Adrenal gland (tissue), 9 donors: ENCODE measurements at regions not wholly inside any gene's neighbourhood (a gene's known extent, or its start where the extent isn't known, plus 50 kb on each side); places are given as distances from the start of the nearest gene placed in this dataset.

Experiments
- DNase-seq, 7 donors: peaks; one replicate each; pipeline ENCODE4 v3.0.0-alpha.2; 2019 to 2020
- H3K27ac ChIP-seq, 5 donors: fragments of 200-600 bp; sonication (generic) in 4 of 5; 1 replicate in 3 of 5; 2 replicates in 2 of 5; pipeline versions ENCODE4 v1.5.1 to v1.8.0; 2016 to 2020; ENCODE audit warnings: mild to moderate bottlenecking in 1 of 5
- H3K27me3 ChIP-seq: fragments of 200-600 bp; 2 replicates; pipeline ENCODE4 v1.8.0; 2021
- H3K36me3 ChIP-seq, 2 donors: fragments of 200-600 bp; replicated peaks in 1 of 2; 1 replicate in 1 of 2; 2 replicates in 1 of 2; pipeline versions ENCODE4 v1.5.1 to v1.8.0; 2018 to 2022
- H3K4me1 ChIP-seq, 2 donors: fragments of 200-600 bp; replicated peaks in 1 of 2; 1 replicate in 1 of 2; 2 replicates in 1 of 2; pipeline versions ENCODE4 v1.5.1 to v1.8.0; 2018 to 2021
- H3K4me3 ChIP-seq, 4 donors: fragments of 200-600 bp; sonication (generic) in 3 of 4; one replicate each; pipeline ENCODE4 v1.5.1; 2016 to 2018
- H3K9me3 ChIP-seq, 3 donors: fragments of 200-600 bp; sonication (generic) in 1 of 3; replicated peaks in 1 of 3; 1 replicate in 2 of 3; 2 replicates in 1 of 3; pipeline versions ENCODE4 v1.5.1 to v1.8.0; 2016 to 2021
- POLR2A ChIP-seq, 2 donors: fragments of 450-650 bp; IDR thresholded peaks; one replicate each; pipeline ENCODE4 v1.6.1; 2017; ENCODE audit warnings: antibody characterized with exemption in 2 of 2, mild to moderate bottlenecking in 2 of 2, moderate library complexity in 1 of 2
- WGBS, 4 donors: extraction: QIAGEN DNeasy Blood & Tissue Kit in 2 of 4; methylation state at CpG; one replicate each; pipeline versions ENCODE4 v1.1.5 to v1.1.7; 2013 to 2017; 5-methylcytosine and 5-hydroxymethylcytosine counted together
- intact Hi-C, 2 donors: fragments of 100-400 bp; cut with DNase I; formaldehyde crosslinking; loops; one replicate each; pipeline versions ENCODE4 v1.14.1 to v1.15.0; 2022 to 2023
- TF ChIP-seq, protein P1 (sequence below), 6 experiments: fragments of 450-650 bp in 4 of 6; fragments of 200-600 bp in 2 of 6; sonication (generic) in 1 of 6; IDR thresholded peaks; 1 replicate in 5 of 6; 2 replicates in 1 of 6; pipeline versions ENCODE4 v1.5.1 to v1.8.0; 2016 to 2021; ENCODE audit warnings: antibody characterized with exemption in 6 of 6, mild to moderate bottlenecking in 2 of 6, moderate library complexity in 1 of 6
- donor health status: healthy with polysubstance abuse.
- donor health status: Bipolar disorder and iron deficiency.
- donor health status: DM: yes; HTN: yes; CAD: no.
- donor health status: DM: no; HTN: no; CAD: no.
- donor health status: DM: no; HTN: no; CAD: no.

DNA sequence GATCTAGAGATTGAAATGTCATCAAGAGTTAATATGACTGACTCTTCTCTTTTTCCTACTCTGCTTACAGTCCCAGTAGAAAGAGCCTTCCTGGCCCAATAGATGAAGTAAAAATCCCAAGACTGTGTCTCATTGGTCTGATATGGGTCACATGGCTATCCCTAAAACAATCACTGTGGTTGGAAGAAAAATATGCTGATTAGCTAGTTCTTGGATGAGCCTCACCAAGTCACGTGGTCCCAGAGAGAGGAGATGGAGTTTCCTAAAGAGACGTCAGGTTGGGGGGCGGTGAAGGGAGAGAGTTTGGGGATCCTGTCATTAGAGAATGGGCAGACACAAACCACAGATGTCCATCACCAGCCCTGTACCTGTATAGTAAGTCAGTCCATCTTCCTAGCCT, 466.3 kb downstream of the HAPSTR1 start:
- no peak for DNase-seq
- Histone ChIP-seq H3K27me3 (no peaks in the 10 kb centered on the region), H3K36me3 (no peaks in the 10 kb centered on the region), H3K4me1 (no peaks in the 10 kb centered on the region), H3K27ac (no peak overlapping the region), H3K9me3 (no peaks in the 10 kb centered on the region), H3K4me3 (no peak overlapping the region)
- 69 to 90% (median 84%) methylated on average over 3 of the region's 3 CpGs for WGBS, 4 donors
- intact Hi-C loops = no loop called here
- TF ChIP-seq, protein P1, sequence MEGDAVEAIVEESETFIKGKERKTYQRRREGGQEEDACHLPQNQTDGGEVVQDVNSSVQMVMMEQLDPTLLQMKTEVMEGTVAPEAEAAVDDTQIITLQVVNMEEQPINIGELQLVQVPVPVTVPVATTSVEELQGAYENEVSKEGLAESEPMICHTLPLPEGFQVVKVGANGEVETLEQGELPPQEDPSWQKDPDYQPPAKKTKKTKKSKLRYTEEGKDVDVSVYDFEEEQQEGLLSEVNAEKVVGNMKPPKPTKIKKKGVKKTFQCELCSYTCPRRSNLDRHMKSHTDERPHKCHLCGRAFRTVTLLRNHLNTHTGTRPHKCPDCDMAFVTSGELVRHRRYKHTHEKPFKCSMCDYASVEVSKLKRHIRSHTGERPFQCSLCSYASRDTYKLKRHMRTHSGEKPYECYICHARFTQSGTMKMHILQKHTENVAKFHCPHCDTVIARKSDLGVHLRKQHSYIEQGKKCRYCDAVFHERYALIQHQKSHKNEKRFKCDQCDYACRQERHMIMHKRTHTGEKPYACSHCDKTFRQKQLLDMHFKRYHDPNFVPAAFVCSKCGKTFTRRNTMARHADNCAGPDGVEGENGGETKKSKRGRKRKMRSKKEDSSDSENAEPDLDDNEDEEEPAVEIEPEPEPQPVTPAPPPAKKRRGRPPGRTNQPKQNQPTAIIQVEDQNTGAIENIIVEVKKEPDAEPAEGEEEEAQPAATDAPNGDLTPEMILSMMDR (IDR thresholded peaks at IDR 0.05) = no peak

DNA sequence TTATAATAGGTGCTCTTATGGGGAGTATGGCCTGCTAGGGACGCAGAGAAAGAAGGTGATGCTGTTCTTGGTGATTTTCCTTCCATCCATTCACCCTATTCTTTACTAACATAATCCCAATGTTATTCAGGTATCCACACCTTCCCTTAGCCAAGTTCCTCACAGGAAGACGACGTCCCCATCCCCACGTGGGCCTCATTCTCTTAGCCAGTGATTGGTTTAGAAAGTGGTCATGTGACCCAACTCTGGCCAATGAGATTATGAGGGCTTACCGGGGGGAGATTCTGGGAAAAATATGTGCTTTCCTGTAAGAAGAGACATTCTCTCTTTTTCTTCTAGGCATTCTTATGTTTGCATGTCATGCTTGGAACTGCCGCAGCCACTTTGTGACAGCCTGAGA, 474.7 kb downstream of the HAPSTR1 start:
- no peak for DNase-seq
- Histone ChIP-seq H3K36me3 (no peaks in the 10 kb centered on the region), H3K9me3 (no peaks in the 10 kb centered on the region), H3K4me1 (no peaks in the 10 kb centered on the region), H3K27ac (no peak overlapping the region), H3K27me3 (no peaks in the 10 kb centered on the region), H3K4me3 (no peak overlapping the region)
- 84 to 92% (median 86%) methylated on average over 6 of the region's 6 CpGs for WGBS, 4 donors
- intact Hi-C loops = no loop called here
- no peak for TF ChIP-seq POLR2A (IDR thresholded peaks at IDR 0.05)
- TF ChIP-seq, protein P1 (IDR thresholded peaks at IDR 0.05) = no peak

DNA sequence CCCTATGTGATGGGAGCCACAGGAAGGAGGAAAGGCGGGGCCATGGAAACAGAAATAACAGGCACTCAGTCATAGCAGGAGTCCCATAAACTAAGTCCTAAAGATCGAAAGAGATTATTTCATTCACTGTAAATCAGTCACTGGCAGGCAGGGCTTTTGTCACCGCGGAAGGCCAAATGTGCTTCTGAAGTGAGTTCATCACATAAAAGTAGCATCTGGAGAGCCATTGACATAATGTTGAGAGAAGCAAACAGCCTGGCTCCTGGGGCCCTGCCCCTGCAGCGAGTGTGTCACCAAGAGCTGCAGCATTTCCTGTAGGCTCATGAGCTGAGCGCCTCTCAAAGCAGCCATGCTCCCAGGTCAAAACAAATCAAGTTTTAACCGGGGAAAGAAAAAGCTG, 476.2 kb downstream of the HAPSTR1 start:
- intact Hi-C loops = no loop called here
- WGBS, 4 donors = 44 to 54% (median 49%) methylated on average over 7 of the region's 7 CpGs
- no peak for DNase-seq

DNA sequence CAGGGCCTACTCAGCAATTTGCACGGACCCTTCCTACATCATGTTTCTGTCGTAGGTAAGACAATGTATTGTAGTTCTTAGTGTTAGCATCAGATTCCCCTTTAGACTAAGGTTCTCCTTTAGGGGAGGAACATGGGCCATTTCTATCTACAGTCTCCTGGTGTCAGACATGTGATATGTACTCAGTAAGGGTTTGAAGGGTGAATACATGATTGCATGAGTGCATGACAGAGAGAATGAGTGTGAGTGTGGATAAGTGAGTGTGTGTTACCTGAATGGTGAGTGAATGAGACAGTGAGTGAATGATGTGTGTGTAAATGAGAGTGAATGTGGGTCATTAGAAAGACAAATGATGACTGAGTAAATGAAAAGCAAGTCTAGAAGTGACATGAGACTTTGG, 476.8 kb downstream of the HAPSTR1 start:
- no peak for TF ChIP-seq POLR2A (IDR thresholded peaks at IDR 0.05)
- TF ChIP-seq, protein P1 (IDR thresholded peaks at IDR 0.05) = no peak
- DNase-seq = no peak
- WGBS, 4 donors = 47 to 70% (median 67%) methylated on average over 2 of the region's 2 CpGs
- intact Hi-C loops = no loop called here
- H3K27me3 ChIP-seq = no peaks in the 10 kb centered on the region
- no peak overlapping the region for H3K27ac ChIP-seq
- no peaks in the 10 kb centered on the region for H3K36me3 ChIP-seq
- no peaks in the 10 kb centered on the region for H3K9me3 ChIP-seq
- H3K4me3 ChIP-seq = no peak overlapping the region
- H3K4me1 ChIP-seq = no peaks in the 10 kb centered on the region

More for the DNA sequence above, 476.2 kb downstream of the HAPSTR1 start:
- no peak overlapping the region for H3K4me3 ChIP-seq
- H3K4me1 ChIP-seq = no peaks in the 10 kb centered on the region
- TF ChIP-seq POLR2A (IDR thresholded peaks at IDR 0.05) = no peak
- no peaks in the 10 kb centered on the region for H3K36me3 ChIP-seq
- no peak overlapping the region for H3K27ac ChIP-seq
- no peaks in the 10 kb centered on the region for H3K9me3 ChIP-seq
- H3K27me3 ChIP-seq = no peaks in the 10 kb centered on the region

DNA sequence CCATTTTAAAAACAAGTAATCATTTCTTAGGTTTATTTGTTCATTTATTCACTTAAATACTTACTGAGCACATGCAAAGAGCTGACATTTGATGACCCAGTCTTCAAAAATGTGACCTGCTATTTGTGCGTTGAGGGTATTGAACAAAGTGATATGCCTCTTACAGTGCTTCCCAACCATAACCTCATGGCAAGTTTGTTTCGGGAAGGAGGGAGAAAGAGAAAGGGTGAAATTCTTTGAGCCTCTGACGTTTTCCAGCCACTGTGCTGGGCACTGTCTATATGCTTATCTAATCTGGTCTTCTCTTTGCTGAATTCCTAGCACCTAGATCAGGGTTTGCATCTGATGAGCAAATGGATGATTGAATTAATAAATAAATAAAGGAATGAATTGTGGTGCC, 479.1 kb downstream of the HAPSTR1 start:
- no peak overlapping the region for H3K4me3 ChIP-seq
- TF ChIP-seq, protein P1 (IDR thresholded peaks at IDR 0.05) = no peak
- no peak for TF ChIP-seq POLR2A (IDR thresholded peaks at IDR 0.05)
- no peak overlapping the region for H3K27ac ChIP-seq
- H3K4me1 ChIP-seq = no peaks in the 10 kb centered on the region
- WGBS, 4 donors = 47 to 66% (median 63%) methylated on average over 3 of the region's 3 CpGs
- no peaks in the 10 kb centered on the region for H3K36me3 ChIP-seq
- intact Hi-C loops = no loop called here
- no peak for DNase-seq
- H3K27me3 ChIP-seq = no peaks in the 10 kb centered on the region
- no peaks in the 10 kb centered on the region for H3K9me3 ChIP-seq
